Kidney capillary endothelial cell (primary cell): ENCODE measurements at regions not wholly inside any gene's neighbourhood (a gene's known extent, or its start where the extent isn't known, plus 50 kb on each side); places are given as distances from the start of the nearest gene placed in this dataset.
"Not testable (repeated sequence)": the region's sequence is repeated elsewhere in the genome, so short reads cannot be mapped to it uniquely, and the experiment has no call there.

Source experiments
- DNase-seq: peaks from one replicate; pipeline ENCODE4 v3.0.0-alpha.2; 2018; ENCODE audit warnings: low spot score

- no peak for DNase-seq
Measured at GRCh38 chr4:167939863-167940616, 152.3 kb upstream of the ANXA10 start.

GRCh38 chr4:167943872-167944505, 148.3 kb upstream of the ANXA10 start:
- no peak for DNase-seq

- no peak for DNase-seq
Measured at GRCh38 chr4:167944721-167945120, 147.6 kb upstream of the ANXA10 start.

- no peak for DNase-seq
Measured at GRCh38 chr4:167955006-167955405, 137.3 kb upstream of the ANXA10 start.

- no peak for DNase-seq
Measured at GRCh38 chr4:167956676-167957075, 135.7 kb upstream of the ANXA10 start.

GRCh38 chr4:167964766-167965373, 127.5 kb upstream of the ANXA10 start:
- DNase-seq, result no peak

- DNase-seq, result no peak
Measured at GRCh38 chr4:167966143-167966542, 126.2 kb upstream of the ANXA10 start.

GRCh38 chr4:167973513-167973912, 118.8 kb upstream of the ANXA10 start:
- no peak for DNase-seq

- no peak for DNase-seq
Measured at GRCh38 chr4:167985565-167985964, 106.8 kb upstream of the ANXA10 start.

GRCh38 chr4:167986044-167986443, 106.3 kb upstream of the ANXA10 start:
- no peak for DNase-seq

- no peak for DNase-seq
Measured at GRCh38 chr4:167987285-167987684, 105.1 kb upstream of the ANXA10 start.

- no peak for DNase-seq
Measured at GRCh38 chr4:167989815-167990214, 102.5 kb upstream of the ANXA10 start.

- DNase-seq, result not testable (repeated sequence)
Measured at GRCh38 chr4:168008112-168008511, 84.2 kb upstream of the ANXA10 start.

- DNase-seq, result no peak
Measured at GRCh38 chr4:168019019-168019651, 73.2 kb upstream of the ANXA10 start.

- no peak for DNase-seq
Measured at GRCh38 chr4:168019921-168020320, 72.4 kb upstream of the ANXA10 start.

- no peak for DNase-seq
Measured at GRCh38 chr4:168021666-168022065, 70.7 kb upstream of the ANXA10 start.

GRCh38 chr4:168028568-168028967, 63.8 kb upstream of the ANXA10 start:
- no peak for DNase-seq

GRCh38 chr4:168028970-168029597, 63.3 kb upstream of the ANXA10 start:
- DNase-seq, result no peak

- no peak for DNase-seq
Measured at GRCh38 chr4:168037676-168038075, 54.7 kb upstream of the ANXA10 start.

- DNase-seq, result no peak
Measured at GRCh38 chr4:168039593-168039992, 52.7 kb upstream of the ANXA10 start.
